Neural progenitor cell (in vitro differentiated cells): ENCODE measurements at regions not wholly inside any gene's neighbourhood (a gene's known extent, or its start where the extent isn't known, plus 50 kb on each side); places are given as distances from the start of the nearest gene placed in this dataset.

ENCODE experiments used
- EZH2 ChIP-seq: fragments of 200-600 bp; sonication (generic); IDR thresholded peaks from 2 replicates; pipeline ENCODE4 v1.6.1; 2017; ENCODE audit warnings: antibody characterized with exemption, mild to moderate bottlenecking, moderate library complexity
- TF ChIP-seq, protein P1 (sequence below): fragments of 200-600 bp; sonication (generic); IDR thresholded peaks from 2 replicates; pipeline ENCODE4 v1.5.1; 2017; ENCODE audit warnings: antibody characterized with exemption, mild to moderate bottlenecking

DNA sequence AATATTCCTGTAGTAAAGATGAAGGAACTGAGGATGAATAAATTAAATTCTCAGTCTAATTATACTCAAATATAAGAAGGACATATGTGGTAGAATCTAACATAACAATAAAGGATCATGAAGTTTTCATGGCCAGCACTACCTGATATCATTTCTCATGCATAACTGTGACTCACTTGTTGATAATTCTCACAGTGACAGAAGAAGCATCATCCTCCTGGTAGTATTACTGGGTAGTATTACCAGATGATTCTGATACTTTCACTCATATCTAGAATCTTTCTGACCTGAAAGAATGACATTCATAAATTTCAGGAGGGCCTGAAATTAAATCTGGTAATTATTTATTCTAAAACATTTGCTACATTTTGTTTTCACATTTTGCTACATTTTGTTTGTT, 1375.0 kb downstream of the EPHA7 start:
- TF ChIP-seq, protein P1, sequence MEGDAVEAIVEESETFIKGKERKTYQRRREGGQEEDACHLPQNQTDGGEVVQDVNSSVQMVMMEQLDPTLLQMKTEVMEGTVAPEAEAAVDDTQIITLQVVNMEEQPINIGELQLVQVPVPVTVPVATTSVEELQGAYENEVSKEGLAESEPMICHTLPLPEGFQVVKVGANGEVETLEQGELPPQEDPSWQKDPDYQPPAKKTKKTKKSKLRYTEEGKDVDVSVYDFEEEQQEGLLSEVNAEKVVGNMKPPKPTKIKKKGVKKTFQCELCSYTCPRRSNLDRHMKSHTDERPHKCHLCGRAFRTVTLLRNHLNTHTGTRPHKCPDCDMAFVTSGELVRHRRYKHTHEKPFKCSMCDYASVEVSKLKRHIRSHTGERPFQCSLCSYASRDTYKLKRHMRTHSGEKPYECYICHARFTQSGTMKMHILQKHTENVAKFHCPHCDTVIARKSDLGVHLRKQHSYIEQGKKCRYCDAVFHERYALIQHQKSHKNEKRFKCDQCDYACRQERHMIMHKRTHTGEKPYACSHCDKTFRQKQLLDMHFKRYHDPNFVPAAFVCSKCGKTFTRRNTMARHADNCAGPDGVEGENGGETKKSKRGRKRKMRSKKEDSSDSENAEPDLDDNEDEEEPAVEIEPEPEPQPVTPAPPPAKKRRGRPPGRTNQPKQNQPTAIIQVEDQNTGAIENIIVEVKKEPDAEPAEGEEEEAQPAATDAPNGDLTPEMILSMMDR, result no peak
- TF ChIP-seq EZH2, result no peak
